ENCODE measurements at regions not wholly inside any gene's neighbourhood (a gene's known extent, or its start where the extent isn't known, plus 50 kb on each side); places are given as distances from the start of the nearest gene placed in this dataset.

DNA sequence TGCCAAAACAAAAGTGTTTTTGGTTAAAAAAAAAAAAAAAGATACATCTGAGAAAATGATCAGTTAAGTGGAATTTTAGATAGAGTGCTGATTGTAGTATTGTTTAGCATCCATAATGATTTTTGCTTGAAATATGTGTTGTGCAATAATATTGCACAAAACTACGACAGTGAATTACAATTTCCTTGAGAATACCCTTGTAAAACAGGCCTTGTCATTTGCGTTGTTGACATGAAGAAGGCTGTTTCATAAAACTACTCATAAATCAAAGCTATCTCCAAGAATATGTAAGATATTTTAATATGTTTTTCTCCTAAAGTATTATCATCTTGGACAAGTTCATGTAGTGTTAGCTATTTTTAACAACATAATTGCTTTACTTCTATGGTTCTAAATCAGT lies 1077.0 kb downstream of the LRFN5 start:
- no peak for DNase-seq

DNA sequence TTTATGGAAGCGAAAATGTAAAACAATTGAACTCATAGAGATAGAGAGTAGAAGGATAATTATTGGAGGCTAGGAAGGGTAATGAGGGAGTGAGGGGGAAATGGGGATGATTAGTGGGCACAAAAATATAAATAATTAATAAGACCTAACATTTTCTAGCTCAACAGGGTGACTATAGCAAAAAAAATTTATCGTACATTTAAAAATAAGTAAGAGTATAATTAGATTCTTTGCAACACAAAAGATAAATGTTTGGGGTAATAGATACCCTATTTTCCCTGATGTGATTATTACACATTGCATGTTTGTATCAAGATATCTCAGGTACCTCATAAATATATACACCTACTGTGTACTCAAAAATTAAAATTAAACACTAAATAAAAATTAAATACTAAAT lies 1070.0 kb downstream of the LRFN5 start:
- DNase-seq = no peak

DNA sequence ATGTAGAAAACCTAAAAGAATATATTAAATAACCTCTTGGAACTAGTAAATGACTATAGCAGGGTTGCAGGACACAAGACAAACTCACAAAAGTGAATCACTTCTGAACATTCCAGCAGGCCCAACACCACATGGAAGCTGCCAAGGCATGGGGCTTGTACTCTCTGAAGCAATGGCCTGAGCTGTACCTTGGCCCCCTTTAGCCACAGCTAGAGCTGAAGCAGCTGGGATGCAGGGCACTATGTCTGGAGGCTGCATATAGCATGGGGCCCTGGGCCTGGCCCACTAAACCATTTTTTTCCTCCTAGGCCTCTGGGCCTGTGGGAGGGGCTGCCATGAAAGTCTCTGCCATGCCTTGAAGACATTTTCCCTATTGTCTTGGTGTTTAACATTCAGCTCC lies 1067.3 kb downstream of the LRFN5 start:
- no peak for DNase-seq

DNA sequence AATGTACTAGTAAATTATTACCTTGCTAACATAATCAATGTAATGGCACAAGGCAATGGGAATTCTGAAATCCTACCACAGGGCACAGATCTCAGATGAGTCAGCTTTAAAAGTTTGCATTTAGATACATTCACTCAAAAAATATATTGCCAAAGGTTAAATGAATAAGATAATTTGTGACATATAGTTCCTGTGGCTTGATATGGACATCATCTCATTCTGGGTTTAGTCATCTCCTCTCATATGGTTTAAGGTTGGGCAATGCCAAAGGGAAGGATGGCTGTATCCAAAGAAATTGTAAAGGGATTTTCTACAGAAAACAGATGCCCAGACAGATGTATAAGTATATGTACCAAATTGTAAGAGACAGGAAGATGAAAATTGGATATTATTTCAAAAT lies 1065.0 kb downstream of the LRFN5 start:
- DNase-seq = no peak

DNA sequence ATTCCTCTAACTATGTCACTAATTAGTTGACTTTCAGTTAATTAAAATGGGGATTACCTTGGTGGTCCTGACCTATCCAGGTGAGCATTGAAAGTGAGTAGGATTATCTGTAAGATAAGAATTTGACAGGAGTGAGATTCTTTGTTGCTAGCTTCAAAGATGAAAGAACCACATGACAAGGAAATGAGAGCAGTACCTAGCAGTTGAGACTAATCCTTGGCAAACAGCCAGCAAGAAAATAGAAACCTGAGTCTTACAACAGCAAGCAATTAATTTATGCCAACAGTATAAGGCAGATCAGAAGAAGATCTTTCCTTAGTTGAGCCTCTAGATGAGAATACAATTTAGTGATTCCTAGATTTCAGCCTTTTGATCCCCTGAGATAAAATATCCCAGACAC lies 1058.4 kb downstream of the LRFN5 start:
- DNase-seq = no peak

DNA sequence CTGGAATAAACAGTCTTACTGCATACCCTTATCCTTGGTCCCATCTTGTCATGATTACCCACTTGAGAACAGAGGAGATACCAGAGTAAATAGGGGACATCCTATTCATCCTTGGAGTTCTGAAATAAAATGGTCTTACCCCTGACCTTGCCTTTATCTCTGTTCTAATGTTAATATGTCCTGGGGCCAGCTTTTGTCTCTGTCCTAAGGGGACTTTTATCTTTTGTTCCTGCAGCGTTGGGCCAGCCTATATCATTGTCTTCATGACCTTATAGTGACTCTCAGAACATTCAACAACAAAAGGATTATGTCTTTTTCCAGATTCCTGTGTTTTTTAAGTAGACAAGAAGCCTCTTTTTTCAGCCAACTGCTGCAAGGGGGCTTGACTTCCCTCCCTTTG lies 1057.5 kb downstream of the LRFN5 start:
- DNase-seq = no peak

DNA sequence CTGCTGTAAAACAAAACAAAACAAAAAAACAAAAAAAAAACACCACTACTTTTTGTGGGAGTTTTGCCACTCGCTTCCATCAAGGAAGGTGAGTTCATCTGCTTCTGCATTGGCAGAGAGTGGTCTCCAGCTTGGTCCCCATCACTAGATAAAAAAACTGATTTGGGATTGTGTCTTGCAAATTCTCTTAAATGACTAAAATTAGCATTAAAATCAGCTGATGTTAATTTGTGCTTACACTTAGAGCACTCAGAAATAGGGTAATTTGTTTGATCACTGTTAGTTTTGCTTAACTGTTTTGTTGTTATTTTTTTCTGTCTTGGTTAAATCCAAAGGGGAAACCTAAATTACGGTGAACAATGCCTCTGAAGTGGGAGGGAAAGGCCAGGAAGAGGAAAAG lies 1048.0 kb downstream of the LRFN5 start:
- no peak for DNase-seq

DNA sequence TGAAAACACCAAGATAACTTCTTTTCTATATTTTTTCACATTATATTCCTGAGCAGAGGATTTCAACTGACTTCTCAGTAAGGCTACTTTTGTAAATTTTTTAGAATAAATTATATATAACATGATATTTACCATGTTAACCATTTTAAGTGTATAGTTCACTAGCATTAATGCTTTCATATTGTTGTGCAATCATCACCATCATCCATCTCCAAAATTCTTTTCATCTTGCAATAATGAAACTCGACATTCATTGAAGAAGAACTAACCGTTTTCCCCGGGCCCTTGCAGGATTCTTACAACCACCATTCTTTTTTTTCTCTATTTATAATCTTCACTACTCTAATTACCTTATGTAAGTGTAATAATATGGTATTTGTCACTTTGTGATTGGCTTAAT lies 1036.1 kb downstream of the LRFN5 start:
- DNase-seq = no peak

DNA sequence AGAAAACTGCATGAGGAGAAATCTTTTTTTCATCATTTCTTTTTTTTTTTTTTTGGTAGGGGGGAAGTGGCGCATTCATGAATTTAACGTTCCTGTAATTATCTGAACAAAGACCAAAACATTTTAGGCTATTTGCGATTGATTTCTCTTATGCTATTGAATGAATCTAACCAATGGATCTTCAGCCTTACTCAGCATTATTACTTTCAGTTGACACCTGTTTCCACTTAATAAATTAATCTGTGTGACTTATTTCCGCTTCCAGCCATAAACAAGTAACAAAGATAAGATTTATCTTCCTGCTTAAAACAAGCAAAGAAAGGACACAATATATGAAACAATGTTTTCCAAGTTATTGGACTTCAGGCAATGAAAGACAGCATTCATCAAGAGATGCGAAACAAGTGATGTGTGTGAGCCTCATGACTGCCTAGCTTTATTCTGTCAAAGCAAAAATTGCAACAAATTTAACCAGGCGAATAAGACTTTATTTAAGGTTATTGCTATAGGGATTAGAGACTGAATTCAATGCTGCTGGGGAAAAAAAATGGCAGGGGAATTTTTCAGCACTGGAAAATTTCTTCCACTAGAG lies 1026.9 kb downstream of the LRFN5 start:
- DNase-seq = no peak

DNA sequence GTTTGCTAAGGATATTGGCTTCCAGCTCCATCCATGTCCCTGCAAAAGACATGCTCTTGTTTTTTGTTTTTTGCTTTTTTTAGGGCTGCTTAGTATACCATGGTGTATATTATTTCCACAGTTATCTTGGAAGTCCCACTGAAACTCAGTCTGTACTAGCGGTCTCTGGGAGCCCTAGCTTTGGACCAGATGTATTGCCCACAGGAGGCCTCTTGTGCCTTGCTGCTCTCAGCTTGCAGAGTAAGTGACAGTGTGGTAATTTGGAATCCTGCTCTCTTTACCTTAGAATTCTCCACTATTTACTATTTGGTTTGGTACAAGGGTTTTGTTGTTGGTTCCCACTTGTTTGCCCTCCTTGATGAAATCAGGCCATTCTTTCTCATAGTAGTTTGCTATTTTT lies 1022.9 kb downstream of the LRFN5 start:
- DNase-seq = no peak

DNA sequence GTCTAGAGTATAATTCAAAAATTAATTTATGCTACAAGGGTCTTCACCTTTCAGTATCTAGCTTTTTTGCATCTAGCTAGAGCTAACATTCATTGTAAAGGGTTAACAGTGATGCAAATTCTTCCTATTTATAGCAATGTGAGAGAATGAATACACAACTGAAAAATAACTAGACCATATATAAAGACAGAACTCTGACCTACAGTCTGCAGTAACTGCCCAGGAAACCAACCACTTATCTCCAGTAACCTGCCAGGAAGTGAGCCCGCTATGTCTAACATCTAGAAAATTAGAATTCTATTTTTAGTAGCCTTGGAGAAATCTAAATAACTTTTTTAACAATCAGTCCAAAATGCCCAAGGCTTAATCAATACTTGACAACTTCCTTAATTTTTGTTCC lies 1021.9 kb downstream of the LRFN5 start:
- no peak for DNase-seq

DNA sequence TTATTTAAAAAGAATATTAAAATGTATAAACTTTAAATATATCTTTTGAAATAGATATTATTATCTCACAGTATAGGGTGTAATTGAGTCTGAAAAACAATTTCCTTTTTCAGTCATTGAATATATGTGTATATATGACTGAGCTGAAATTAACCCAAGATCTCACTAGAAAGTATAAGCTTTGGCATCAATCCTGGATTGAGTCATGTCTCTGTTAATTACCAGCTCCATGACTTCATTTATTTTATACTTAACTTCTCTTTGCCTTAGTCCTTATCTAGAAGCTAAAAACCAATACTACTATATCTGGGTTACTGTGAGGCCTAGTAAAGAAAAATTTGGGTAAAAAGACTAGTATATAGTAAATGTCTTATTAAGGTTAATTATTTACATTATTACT lies 1020.3 kb downstream of the LRFN5 start:
- DNase-seq = no peak

DNA sequence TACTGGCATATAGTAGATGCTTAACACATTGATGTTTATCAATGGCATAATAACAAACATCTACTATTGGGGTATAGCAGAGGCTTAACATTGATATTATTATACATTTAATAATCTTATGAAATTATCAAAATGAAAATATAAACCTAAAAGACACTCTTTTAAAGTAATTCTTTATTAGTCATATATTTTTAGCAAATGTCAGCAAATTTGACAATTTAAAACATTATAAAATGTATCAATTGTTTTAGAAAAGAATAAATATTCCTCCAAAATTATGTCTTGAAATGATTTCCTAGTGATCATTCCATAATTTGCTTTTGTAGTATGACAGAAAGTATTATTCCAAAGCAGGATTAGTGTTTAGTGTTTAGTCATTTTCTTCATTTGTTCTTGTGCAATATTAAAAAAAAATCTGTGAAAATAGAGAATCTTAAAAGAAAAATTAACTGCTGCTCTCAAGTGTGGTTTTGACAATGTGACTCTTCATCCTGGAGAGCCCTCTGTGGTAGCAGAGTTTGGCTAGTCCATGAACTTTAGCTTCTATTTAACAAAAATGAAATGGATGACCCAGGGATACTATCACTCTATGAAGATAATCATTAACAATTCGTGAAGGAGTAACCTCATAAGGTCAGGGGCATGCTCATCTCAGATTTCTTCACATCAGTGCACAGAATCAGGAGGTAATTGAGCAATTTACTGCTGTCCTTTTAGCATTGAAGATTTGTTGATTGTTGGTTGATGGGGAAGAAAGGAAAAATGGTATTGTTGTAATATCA lies 1018.5 kb downstream of the LRFN5 start:
- no peak for DNase-seq

DNA sequence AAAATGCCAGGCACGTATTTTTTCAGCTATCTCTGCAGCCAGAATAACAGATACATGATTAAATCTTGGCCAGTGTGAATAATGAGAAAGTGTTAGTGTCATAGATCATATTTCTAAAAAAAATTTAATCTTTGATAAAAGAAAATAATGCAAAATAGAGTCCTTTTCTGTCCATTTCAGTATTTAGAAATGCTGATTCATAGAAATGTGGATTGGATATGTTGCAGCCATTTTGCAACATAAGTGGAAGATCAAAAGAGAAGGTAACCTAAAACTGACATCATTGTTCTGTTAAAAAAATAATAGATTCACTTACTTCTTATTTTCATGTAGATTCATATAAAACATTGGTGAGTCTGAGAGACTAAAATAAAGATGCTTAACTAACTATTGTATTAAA lies 1010.3 kb downstream of the LRFN5 start:
- DNase-seq = no peak

DNA sequence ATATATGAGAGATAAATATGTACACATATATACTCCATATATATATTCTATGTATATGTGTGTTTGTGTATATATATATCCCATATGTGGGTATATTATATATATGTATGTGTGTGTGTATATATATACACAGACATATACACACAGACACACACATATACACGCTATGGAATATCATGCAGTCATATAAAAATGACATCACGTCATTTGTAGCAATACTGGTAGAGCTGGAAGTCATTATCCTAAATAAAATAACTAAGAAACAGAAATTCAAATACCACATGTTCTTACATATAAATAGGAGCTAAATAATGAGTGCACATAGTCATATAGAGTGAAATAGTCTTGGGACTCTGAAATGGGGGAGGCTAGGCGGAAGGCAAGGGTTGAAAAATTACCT lies 1000.2 kb downstream of the LRFN5 start:
- no peak for DNase-seq

DNA sequence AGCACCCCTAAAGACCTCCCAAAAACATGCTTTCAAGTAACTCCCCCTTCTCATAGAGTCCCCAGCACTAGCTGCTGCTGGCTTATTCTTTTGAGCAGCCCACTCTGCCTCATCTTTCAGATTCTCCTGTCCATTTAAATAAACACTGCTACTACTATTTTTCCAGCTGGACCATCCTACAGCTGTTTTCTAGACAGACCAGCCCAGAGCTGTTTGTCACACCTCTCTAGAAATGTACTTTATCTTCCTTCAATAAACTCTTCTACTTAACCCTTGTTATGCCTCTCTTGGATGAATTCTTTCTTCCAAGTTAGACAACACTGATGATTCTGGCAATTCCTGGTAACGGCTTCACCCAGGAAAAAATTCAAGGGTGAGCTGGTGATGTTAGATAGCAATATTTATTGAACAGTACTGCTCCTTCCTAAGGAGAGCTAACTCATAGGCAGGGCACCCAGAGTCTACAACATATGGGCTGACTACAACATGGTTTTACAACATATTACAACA lies 995.7 kb downstream of the LRFN5 start:
- DNase-seq = no peak

DNA sequence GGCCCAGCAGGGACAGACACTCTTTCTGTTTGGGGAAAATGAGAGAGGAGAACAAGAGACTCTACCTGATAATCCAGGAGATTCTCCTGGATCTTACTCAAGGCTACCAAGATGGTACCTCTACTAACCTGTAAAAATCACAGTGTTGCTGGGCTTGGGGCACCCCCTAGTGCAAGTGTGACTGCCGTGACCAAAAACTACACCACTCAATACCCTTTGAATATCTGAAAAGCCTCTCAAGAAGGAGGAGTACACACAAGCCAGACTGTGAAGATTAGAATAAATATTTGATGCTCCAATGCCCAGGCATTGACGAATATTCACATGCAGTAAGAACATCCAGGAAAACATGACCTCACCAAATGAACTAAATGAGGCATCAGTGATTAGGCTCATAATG lies 965.4 kb downstream of the LRFN5 start:
- DNase-seq = no peak

DNA sequence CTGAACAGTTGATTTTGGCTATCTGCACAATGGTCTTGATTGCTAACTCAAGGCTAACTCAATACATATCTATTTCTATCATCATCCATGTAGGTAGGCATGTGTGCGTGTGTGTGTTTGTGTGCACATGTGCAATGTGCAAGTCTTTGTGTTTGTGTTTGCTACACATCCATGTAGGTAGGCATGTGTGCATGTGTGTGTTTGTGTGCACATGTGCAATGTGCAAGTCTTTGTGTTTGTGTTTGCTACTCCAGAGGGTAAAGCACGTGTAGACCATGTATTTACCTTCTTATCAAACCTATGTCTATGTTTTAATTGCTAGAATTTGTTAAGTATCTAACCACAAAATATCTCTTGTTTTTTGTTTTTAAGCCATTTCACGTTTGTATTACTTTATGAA lies 962.6 kb downstream of the LRFN5 start:
- no peak for DNase-seq

DNA sequence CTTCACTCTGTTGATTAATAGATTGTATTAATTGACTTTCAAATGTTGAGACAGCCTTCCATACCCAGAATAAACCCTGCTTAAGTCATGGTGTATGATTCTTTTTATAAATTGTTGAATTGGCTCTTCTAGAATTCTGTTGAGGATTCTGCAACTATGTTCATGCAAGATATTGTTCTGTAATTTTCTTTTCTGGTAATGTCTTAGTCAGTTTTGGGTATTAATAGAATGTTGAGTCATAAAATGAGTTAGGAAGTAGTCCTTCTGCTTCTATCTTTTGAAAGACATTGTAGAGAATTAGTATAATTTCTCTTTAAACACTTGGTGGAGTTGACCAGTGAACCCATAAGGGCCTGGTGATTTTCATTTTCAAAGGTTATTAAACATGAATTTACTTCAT lies 958.9 kb downstream of the LRFN5 start:
- no peak for DNase-seq

DNA sequence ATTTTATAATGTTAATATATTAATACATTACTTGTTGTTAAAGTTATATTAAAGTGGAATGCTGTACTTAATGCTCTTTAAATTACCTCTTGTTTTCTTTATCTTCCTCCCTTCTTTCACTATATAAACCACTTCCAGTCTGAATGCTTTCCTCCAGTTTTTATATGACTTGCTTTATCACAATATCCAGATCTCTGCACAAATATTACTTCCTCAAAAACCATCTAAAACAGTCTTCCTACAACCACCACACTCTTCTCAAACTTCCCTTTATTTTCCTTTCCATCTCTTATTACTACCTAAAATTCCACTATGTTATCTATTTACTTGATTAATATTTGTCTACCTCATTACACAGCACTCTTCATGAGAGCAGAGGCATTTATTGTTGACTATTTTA lies 956.6 kb downstream of the LRFN5 start:
- DNase-seq = no peak

DNA sequence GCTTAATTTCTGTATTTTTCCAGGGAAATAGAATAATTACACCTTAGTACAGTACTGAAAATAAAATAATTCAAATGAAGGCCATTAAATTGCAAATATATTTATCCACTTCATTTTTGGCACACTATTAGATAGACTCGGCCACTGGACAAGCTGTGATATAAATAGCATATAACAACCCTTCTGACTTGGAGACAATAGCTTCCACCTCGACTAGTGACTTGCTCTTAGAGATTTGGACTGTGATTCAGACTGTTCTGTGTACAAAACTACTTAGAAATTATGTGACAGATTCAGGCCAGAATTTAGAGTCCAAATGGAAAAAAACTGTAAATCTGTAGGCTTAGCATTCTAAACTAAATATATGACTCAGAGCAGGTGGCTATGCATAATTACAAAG lies 949.9 kb downstream of the LRFN5 start:
- no peak for DNase-seq

DNA sequence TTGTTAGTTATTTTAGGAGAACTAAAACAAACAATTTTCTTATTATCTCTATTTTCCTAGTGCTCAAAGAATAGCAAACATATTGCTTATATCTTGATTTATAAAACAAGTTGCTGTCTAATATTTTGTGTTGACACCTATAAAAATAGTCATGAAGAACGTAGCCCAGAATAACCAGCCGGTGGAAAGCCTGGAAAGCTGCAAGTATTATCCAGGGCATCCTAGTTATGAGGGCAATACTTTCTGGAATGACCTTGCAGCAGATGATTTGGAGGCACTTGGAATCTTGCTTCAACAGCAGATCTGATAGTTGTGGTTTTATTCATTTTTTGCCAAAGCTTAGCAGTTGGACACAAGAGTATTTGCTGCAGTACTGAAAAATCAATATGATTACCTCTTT lies 948.7 kb downstream of the LRFN5 start:
- DNase-seq = no peak

DNA sequence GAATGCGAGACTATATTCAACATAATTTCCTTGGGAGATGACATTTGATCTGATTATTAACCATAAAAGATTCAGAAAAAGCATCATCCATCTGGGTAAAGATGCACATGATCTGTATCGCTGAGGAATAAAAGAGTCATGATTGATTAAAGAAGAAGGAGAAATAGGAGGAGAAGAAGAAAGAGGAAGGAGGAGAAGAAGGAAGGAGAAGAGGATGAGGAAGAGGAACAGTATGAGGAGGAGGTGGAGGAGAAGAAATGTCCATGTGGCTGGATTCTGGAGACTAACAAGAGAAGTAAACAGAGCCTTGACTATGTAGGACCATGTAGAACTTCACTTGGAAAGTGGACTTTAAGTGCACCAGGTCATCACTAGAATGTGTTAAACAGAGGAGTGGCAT lies 947.4 kb downstream of the LRFN5 start:
- DNase-seq = no peak

DNA sequence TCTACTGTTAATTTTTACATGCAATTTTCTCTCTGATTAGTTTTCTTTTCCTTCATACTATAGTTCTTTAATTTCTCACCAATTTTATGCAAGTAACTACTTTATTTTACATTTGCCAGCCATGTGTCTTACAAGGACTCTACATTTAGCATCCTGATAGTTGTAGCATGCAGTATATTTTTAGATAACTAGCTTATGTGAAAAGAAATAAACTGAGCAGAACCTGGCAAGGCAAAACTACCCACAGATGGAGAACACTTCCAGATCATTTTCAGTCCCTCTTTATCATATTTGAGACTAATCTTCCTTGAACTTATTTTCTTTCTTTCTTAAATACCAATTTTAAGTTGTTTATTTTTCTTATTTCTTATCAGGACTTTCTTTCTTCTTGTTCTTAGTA lies 943.6 kb downstream of the LRFN5 start:
- no peak for DNase-seq

DNA sequence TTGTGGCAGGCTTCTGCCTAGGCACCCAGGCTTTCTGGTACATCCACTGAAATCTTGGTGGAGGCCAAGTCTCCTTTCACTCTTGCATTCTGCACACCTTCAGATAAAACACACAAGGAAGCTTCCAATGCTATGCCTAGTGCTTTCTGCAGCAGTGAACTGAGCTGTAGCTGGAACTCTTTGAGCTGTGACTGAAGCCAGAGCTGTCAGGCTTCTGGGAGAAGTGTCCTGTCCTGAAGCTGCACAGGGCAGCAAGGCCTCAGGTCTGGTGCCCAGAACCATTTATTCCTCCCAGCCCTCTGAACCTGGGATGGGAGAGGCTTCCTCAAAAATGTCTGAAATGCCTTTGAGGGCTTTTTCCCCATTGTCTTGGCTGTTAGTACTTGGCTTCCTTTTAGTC lies 941.7 kb downstream of the LRFN5 start:
- no peak for DNase-seq
